Psoas muscle (tissue), 7 donors: ENCODE measurements at regions not wholly inside any gene's neighbourhood (a gene's known extent, or its start where the extent isn't known, plus 50 kb on each side); places are given as distances from the start of the nearest gene placed in this dataset.

Source experiments
- ATAC-seq, 4 donors: fragments of 200-7000 bp; cut with Tn5 transposase; one replicate each; pipeline ENCODE4 v1.9.1; 2020; ENCODE audit warnings: moderate library complexity in 3 of 4, mild to moderate bottlenecking in 2 of 4
- DNase-seq, 2 donors: peaks; one replicate each; pipeline ENCODE4 v3.0.0-alpha.2; 2020
- H3K27ac ChIP-seq: fragments of 200-600 bp; one replicate; pipeline ENCODE4 v1.8.0; 2022
- H3K27me3 ChIP-seq, 3 donors: fragments of 200-600 bp in 1 of 3; one replicate each; pipeline versions ENCODE4 v1.6.1 to v1.8.0; 2013 to 2022; ENCODE audit warnings: low read length in 2 of 3, mild to moderate bottlenecking in 2 of 3, moderate library complexity in 1 of 3; ENCODE audit not compliant: insufficient read depth in 3 of 3
- H3K36me3 ChIP-seq, 2 donors: fragments of 200-600 bp in 1 of 2; one replicate each; pipeline versions ENCODE4 v1.6.1 to v1.8.0; 2013 to 2022; ENCODE audit warnings: low read depth in 1 of 2, mild to moderate bottlenecking in 1 of 2, moderate library complexity in 1 of 2; ENCODE audit not compliant: insufficient read depth in 1 of 2
- H3K4me1 ChIP-seq: fragments of 200-600 bp; one replicate; pipeline ENCODE4 v1.8.0; 2022
- H3K4me3 ChIP-seq: fragments of 200-600 bp; one replicate; pipeline ENCODE4 v1.8.0; 2022; ENCODE audit warnings: mild to moderate bottlenecking
- H3K9me3 ChIP-seq: fragments of 200-600 bp; one replicate; pipeline ENCODE4 v1.8.0; 2022
- CTCF ChIP-seq: fragments of 200-600 bp; IDR thresholded peaks from one replicate; pipeline ENCODE4 v1.8.0; 2022; ENCODE audit warnings: antibody characterized with exemption
- WGBS, 3 donors: extraction: QIAGEN DNeasy Blood & Tissue Kit; methylation state at CpG; one replicate each; pipeline versions ENCODE4 v1.1.6 to v1.1.7; 2013; 5-methylcytosine and 5-hydroxymethylcytosine counted together
- intact Hi-C, 2 donors: fragments of 100-400 bp; cut with DNase I; formaldehyde crosslinking; loops; one replicate each; pipeline versions ENCODE4 v1.11.0 to v1.14.2; 2022
- donor health status: healthy with polysubstance abuse.
- donor health status: DM: no; HTN: no; CAD: no; lungs with moderate emphysema.
- donor health status: Bipolar disorder and iron deficiency.
- donor health status: healthy.
- donor health status: DM: yes; HTN: yes; CAD: no.
- donor health status: DM: no; HTN: no; CAD: no.
- donor health status: DM: yes; HTN: yes; CAD: no.

- no peaks in the 10 kb centered on the region for H3K9me3 ChIP-seq
- ATAC-seq (no peak), DNase-seq (peak in 1 of 2 donors; percentile 22)
- intact Hi-C loops = no loop called here
- H3K36me3 ChIP-seq = no peaks in the 10 kb centered on the region
- H3K4me3 ChIP-seq = no peak overlapping the region
- no peaks in the 10 kb centered on the region for H3K27me3 ChIP-seq
- 26 to 39% (median 33%) methylated on average over 8 of the region's 8 CpGs for WGBS, 3 donors
- TF ChIP-seq CTCF = no peak
- no peaks in the 10 kb centered on the region for H3K4me1 ChIP-seq
- no peak overlapping the region for H3K27ac ChIP-seq
Observed at GRCh38 chr6:11869672-11870340, 91.2 kb upstream of the ADTRP start.

DNA sequence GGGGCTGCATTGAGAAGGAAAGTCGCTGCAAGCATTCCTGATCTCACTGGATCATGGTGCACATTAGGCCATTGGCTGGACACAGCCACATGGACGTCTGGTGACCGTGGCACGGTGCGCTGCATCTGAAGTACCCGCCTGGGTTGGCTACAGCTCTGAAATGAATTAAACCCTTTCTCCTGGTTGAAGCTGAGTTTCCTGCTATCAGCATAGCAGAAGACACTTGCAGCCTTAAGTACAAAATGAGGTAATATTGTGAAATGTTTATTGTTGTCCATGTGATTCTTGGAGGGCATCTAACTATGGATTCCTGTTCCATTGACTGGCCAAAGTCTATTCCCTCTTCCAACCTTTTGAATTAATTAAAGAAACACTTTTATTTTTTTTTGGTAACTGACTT lies 89.8 kb upstream of the ADTRP start:
- Histone ChIP-seq H3K36me3 (no peaks in the 10 kb centered on the region), H3K4me1 (no peaks in the 10 kb centered on the region), H3K4me3 (no peak overlapping the region), H3K27me3 (no peaks in the 10 kb centered on the region), H3K27ac (no peak overlapping the region), H3K9me3 (no peaks in the 10 kb centered on the region)
- TF ChIP-seq CTCF = no peak
- 87 to 98% (median 92%) methylated on average over 6 of the region's 6 CpGs for WGBS, 3 donors
- DNase-seq = no peak
- no peak for ATAC-seq
- intact Hi-C loops = no loop called here

DNA sequence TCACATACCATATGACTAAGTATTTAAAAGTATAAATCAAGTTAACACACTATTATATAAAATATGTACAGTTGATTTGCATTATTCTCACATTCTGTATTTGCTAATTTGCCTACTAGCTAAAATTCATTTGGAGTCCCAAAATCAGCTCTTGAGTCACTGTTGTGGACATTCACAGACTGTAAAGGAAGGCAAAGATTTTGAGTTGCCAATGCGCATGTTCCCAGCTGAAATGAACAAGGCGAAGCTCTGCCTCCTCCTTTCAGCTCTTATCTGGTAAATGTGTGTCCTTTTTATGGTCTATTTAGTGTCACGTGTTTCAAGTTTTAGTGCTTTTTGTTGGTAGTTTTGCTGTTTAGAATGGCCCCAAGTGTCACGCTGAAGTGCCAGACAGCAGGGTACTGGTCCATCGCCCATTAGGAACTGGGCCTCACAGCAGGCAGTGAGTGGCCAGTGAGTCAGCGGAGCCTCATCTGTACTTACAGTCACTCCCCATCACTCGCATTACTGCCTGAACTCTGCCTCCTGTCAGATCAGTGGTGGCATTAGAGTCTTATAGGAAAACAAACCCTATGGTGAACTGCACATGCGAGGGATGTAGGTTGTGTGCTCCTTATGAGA lies 87.2 kb upstream of the ADTRP start:
- no peaks in the 10 kb centered on the region for H3K36me3 ChIP-seq
- no peaks in the 10 kb centered on the region for H3K9me3 ChIP-seq
- no peak overlapping the region for H3K4me3 ChIP-seq
- ATAC-seq (no peak), DNase-seq (no peak)
- no peak for TF ChIP-seq CTCF
- intact Hi-C loops = no loop called here
- H3K27me3 ChIP-seq = no peaks in the 10 kb centered on the region
- H3K27ac ChIP-seq = no peak overlapping the region
- 94 to 95% (median 94%) methylated on average over 8 of the region's 8 CpGs for WGBS, 3 donors
- no peaks in the 10 kb centered on the region for H3K4me1 ChIP-seq

- Histone ChIP-seq H3K4me1 (no peaks in the 10 kb centered on the region), H3K27ac (no peak overlapping the region), H3K36me3 (no peaks in the 10 kb centered on the region), H3K27me3 (no peaks in the 10 kb centered on the region), H3K9me3 (no peaks in the 10 kb centered on the region), H3K4me3 (no peak overlapping the region)
- TF ChIP-seq CTCF = no peak
- intact Hi-C loops = no loop called here
- ATAC-seq (no peak), DNase-seq (no peak)
Observed at GRCh38 chr6:11858439-11858838, 79.8 kb upstream of the ADTRP start.

GRCh38 chr6:11855743-11856142 lies 77.1 kb upstream of the ADTRP start:
- no peak for ATAC-seq

More at GRCh38 chr6:11855743-11856142, 77.1 kb upstream of the ADTRP start:
- DNase-seq = no peak
- H3K9me3 ChIP-seq = no peaks in the 10 kb centered on the region
- no peak for TF ChIP-seq CTCF
- intact Hi-C loops = no loop called here
- H3K27me3 ChIP-seq = no peaks in the 10 kb centered on the region
- H3K4me3 ChIP-seq = no peak overlapping the region
- 88 to 92% (median 89%) methylated on average over 4 of the region's 4 CpGs for WGBS, 3 donors
- no peaks in the 10 kb centered on the region for H3K36me3 ChIP-seq
- H3K27ac ChIP-seq = no peak overlapping the region
- H3K4me1 ChIP-seq = no peaks in the 10 kb centered on the region
